Endothelial cell of umbilical vein (primary cell): ENCODE measurements at regions not wholly inside any gene's neighbourhood (a gene's known extent, or its start where the extent isn't known, plus 50 kb on each side); places are given as distances from the start of the nearest gene placed in this dataset.

Experiments used
- BruUV-seq: library from RNA; stranded (reverse); fragments of 400-500 nt; replicated peaks from 2 replicates; lab custom pipeline; 2021; lab: Mats Ljungman, UMichigan
- CTCF ChIA-PET: fragments of 300-600, 350-600 bp; sonication (Branson Sonifier 250); formaldehyde crosslinking; loops from one replicate; lab custom pipeline; 2021; ENCODE audit warnings: antibody characterized with exemption, inconsistent platforms; lab: Charles Lee
- POLR2A ChIA-PET: fragments of 300-600, 350-600 bp; sonication (Branson Sonifier 250); formaldehyde crosslinking; loops from one replicate; lab custom pipeline; 2021; ENCODE audit warnings: antibody characterized with exemption, inconsistent platforms; lab: Charles Lee
- DNase-seq: peaks from one replicate; pipeline ENCODE4 v3.0.0-alpha.2; 2011; ENCODE audit warnings: low read depth, low spot score
- FAIRE-seq: peaks from 2 replicates; lab custom pipeline; 2011; peaks lifted over from hg19 to GRCh38; lab: Jason Lieb, UNC
- H2AFZ ChIP-seq: 2 replicates; pipeline ENCODE4 v1.6.0; 2012; ENCODE audit warnings: low read depth, low read length, control low read depth, inconsistent platforms
- H3K27ac ChIP-seq: 2 replicates; pipeline ENCODE4 v1.5.1; 2011; ENCODE audit warnings: low read depth, mild to moderate bottlenecking, control low read depth, low read length, moderate library complexity; ENCODE audit not compliant: insufficient read depth
- H3K27me3 ChIP-seq, 2 experiments: 2 replicates each; pipeline versions ENCODE4 v1.6.0 to v1.6.1; 2011; ENCODE audit warnings: low read length in 2 of 2, mixed read lengths in 1 of 2; ENCODE audit not compliant: control insufficient read depth in 2 of 2, insufficient read depth in 2 of 2
- H3K36me3 ChIP-seq, 2 experiments: 2 replicates in 1 of 2; 3 replicates in 1 of 2; pipeline ENCODE4 v1.5.1; 2011; ENCODE audit warnings: low read length in 2 of 2, mild to moderate bottlenecking in 1 of 2, moderate library complexity in 1 of 2; ENCODE audit not compliant: control insufficient read depth in 2 of 2, insufficient read depth in 2 of 2; ENCODE audit errors: extremely low read depth in 1 of 2
- H3K4me1 ChIP-seq: 3 replicates; pipeline ENCODE4 v1.5.1; 2011; ENCODE audit warnings: mild to moderate bottlenecking, low read length; ENCODE audit not compliant: control insufficient read depth, insufficient read depth; ENCODE audit errors: extremely low read depth
- H3K4me2 ChIP-seq: 2 replicates; pipeline ENCODE4 v1.6.1; 2011; ENCODE audit warnings: low read length, control low read depth, mixed read lengths; ENCODE audit not compliant: insufficient read depth
- H3K4me3 ChIP-seq, 3 experiments: fragments of 200-600 bp in 1 of 3; sonication (generic), shearing (Covaris generic) in 1 of 3; replicated peaks in 1 of 3; 2 replicates each; pipeline ENCODE4 v1.5.1; 2011 to 2016; ENCODE audit warnings: control low read depth in 3 of 3, low read length in 3 of 3, mild to moderate bottlenecking in 2 of 3, inconsistent platforms in 1 of 3, low read depth in 1 of 3, moderate library complexity in 1 of 3; ENCODE audit not compliant: insufficient read depth in 1 of 3
- H3K79me2 ChIP-seq: 2 replicates; pipeline ENCODE4 v1.6.0; 2012; ENCODE audit warnings: low read length, inconsistent platforms; ENCODE audit not compliant: control insufficient read depth, insufficient read depth
- H3K9ac ChIP-seq: replicated peaks from 2 replicates; pipeline ENCODE3; 2011; ENCODE audit warnings: low read length, control low read depth; ENCODE audit not compliant: insufficient read depth; ENCODE audit errors: extremely low read depth
- H3K9me1 ChIP-seq: replicated peaks from 3 replicates; pipeline ENCODE4 v1.6.0; 2011; ENCODE audit warnings: mild to moderate bottlenecking, low read length; ENCODE audit not compliant: control insufficient read depth, insufficient read depth; ENCODE audit errors: extremely low read depth
- H3K9me3 ChIP-seq: replicated peaks from 2 replicates; pipeline ENCODE4 v1.5.1; 2012; ENCODE audit warnings: low read length, inconsistent platforms; ENCODE audit not compliant: control insufficient read depth, insufficient read depth
- H4K20me1 ChIP-seq: replicated peaks from 2 replicates; pipeline ENCODE3; 2011; ENCODE audit warnings: mild to moderate bottlenecking, low read length; ENCODE audit not compliant: control insufficient read depth, insufficient read depth; ENCODE audit errors: extremely low read depth
- CTCF ChIP-seq, 2 donors: IDR thresholded peaks; 1 replicate in 1 of 2; 2 replicates in 1 of 2; pipeline ENCODE4 v1.5.1; 2011; ENCODE audit warnings: low read length in 2 of 2, mild to moderate bottlenecking in 2 of 2, moderate library complexity in 2 of 2, control low read depth in 1 of 2, inconsistent platforms in 1 of 2, low read depth in 1 of 2; ENCODE audit not compliant: insufficient read depth in 1 of 2; ENCODE audit errors: extremely low read depth in 1 of 2
- EZH2 ChIP-seq: IDR thresholded peaks from 2 replicates; pipeline ENCODE4 v1.6.1; 2012; ENCODE audit warnings: borderline replicate concordance, low read depth, mild to moderate bottlenecking, moderate library complexity, low read length, inconsistent platforms; ENCODE audit not compliant: severe bottlenecking
- FOS ChIP-seq: IDR thresholded peaks from 2 replicates; pipeline ENCODE4 v1.6.1; 2011; ENCODE audit warnings: mild to moderate bottlenecking, low read length, moderate library complexity, borderline replicate concordance; ENCODE audit not compliant: insufficient read depth
- GATA2 ChIP-seq: IDR thresholded peaks from 2 replicates; pipeline ENCODE4 v1.7.0; 2011; ENCODE audit warnings: low read depth, mild to moderate bottlenecking, moderate library complexity, mixed read lengths, low read length; ENCODE audit not compliant: insufficient read length, insufficient read depth
- JUN ChIP-seq: IDR thresholded peaks from 2 replicates; pipeline ENCODE4 v1.6.1; 2011; ENCODE audit warnings: borderline replicate concordance, low read depth; ENCODE audit not compliant: insufficient read length, insufficient read depth
- MAX ChIP-seq: IDR thresholded peaks from 2 replicates; pipeline ENCODE4 v1.6.1; 2011; ENCODE audit not compliant: insufficient read depth, insufficient read length
- MYC ChIP-seq: IDR thresholded peaks from one replicate; pipeline ENCODE4 v1.6.1; 2011; ENCODE audit warnings: mild to moderate bottlenecking, low read depth, low read length
- POLR2A ChIP-seq: IDR thresholded peaks from 2 replicates; pipeline ENCODE4 v1.6.1; 2012; ENCODE audit warnings: low read depth, mild to moderate bottlenecking, control low read depth, low read length
- POLR2AphosphoS5 ChIP-seq: IDR thresholded peaks from 2 replicates; pipeline ENCODE4 v1.6.1; 2012; ENCODE audit warnings: low read depth, mild to moderate bottlenecking, control low read depth, low read length, moderate library complexity; ENCODE audit not compliant: insufficient read depth
- dilution Hi-C: fragments of 300-500 bp; cut with MboI; formaldehyde crosslinking; loops from one replicate; pipeline ENCODE4 v1.15.0; 2019; ENCODE audit warnings: low sequenced_read_pairs; ENCODE audit not compliant: extremely low pct_ligation_motif_present
- intact Hi-C: fragments of 100-400 bp; cut with micrococcal nuclease; formaldehyde crosslinking; loops from one replicate; pipeline ENCODE4 v1.10.0; 2022

GRCh38 chr2:144258154-144258553 lies 261.8 kb downstream of the ZEB2 start:
- no peak for FAIRE-seq
- BruUV-seq = no TSS peak
- intact Hi-C loops = no loop called here

More at GRCh38 chr2:144258154-144258553, 261.8 kb downstream of the ZEB2 start:
- Histone ChIP-seq H3K79me2 (no peaks in the 10 kb centered on the region), H3K4me1 (no peaks in the 10 kb centered on the region), H3K9ac (no peak overlapping the region), H3K27ac (no peak overlapping the region), H3K36me3 (no peaks in the 10 kb centered on the region), H3K9me3 (no peaks in the 10 kb centered on the region), H3K27me3 (no peaks in the 10 kb centered on the region), H3K9me1 (no peaks in the 10 kb centered on the region), H4K20me1 (no peaks in the 10 kb centered on the region), H2AFZ (no peak overlapping the region), H3K4me2 (no peak overlapping the region), H3K4me3 (no peak overlapping the region)
- dilution Hi-C loops = no loop called here
- DNase-seq = no peak
- TF ChIP-seq POLR2AphosphoS5 = no peak
- TF ChIP-seq POLR2A = no peak
- no peak for TF ChIP-seq FOS
- TF ChIP-seq CTCF (IDR thresholded peaks at IDR 0.05; ENCODE audit: extremely low read depth in 1 of 2, insufficient read depth in 1 of 2, low read depth in 1 of 2, low read length in 2 of 2) = no peak
- no peak for TF ChIP-seq MAX
- TF ChIP-seq GATA2 = no peak
- TF ChIP-seq EZH2 = no peak
- TF ChIP-seq MYC = no peak
- no peak for TF ChIP-seq JUN
- ChIA-PET CTCF (interaction anchor here (1.2 kb wide), 1 partner anchor 34 kb away, joined by 3 read pairs; no protein-coding TSS in a partner anchor), POLR2A (no interaction called here)
